Activated CD8-positive, alpha-beta memory T cell treated with anti-CD3 and anti-CD28 coated beads for 4 hours (primary cell): ENCODE measurements at regions not wholly inside any gene's neighbourhood (a gene's known extent, or its start where the extent isn't known, plus 50 kb on each side); places are given as distances from the start of the nearest gene placed in this dataset.
"Not testable (repeated sequence)": the region's sequence is repeated elsewhere in the genome, so short reads cannot be mapped to it uniquely, and the experiment has no call there.

ENCODE experiments used
- DNase-seq, 2 donors: peaks; one replicate each; pipeline ENCODE4 v3.0.0-alpha.2; 2020; ENCODE audit warnings: low read depth in 2 of 2

DNA sequence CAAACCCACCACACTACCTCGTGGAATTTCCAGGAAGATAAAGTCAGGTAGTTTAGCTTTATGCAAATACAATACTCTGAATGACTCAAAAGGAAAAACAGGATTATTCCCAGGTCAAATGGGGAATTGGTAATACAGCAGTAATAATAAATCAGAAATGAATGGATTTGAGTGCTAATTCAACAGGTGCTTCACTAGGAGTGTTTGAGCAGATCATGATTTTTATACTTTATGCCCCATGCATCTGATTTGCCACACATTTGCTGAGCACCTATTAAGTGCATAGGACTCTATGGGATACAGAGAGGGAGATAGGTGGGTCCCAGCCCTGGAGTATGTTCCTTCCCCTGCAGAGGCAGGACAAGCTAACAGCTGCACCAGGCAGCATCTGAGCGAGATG, 381.4 kb upstream of the PODXL start:
- no peak for DNase-seq

DNA sequence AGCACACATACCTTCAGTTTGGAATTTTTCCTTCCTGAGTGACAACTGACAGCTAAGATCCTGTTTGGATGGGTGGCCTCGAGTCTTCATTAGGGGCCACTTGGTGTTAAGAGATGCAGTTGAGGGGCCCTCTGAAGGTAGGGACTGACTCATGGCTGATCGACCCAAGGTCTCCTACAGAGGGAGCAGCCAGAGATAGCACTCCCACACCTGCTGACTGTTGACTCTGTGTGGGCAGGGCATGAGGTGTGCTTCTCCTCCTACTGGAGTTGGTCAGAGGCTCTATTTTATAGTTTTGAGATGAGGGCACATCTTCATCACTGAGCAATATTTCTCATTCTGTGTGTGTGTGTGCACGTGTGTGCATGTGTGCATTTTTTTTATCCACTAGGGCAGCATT, 378.8 kb upstream of the PODXL start:
- no peak for DNase-seq

DNA sequence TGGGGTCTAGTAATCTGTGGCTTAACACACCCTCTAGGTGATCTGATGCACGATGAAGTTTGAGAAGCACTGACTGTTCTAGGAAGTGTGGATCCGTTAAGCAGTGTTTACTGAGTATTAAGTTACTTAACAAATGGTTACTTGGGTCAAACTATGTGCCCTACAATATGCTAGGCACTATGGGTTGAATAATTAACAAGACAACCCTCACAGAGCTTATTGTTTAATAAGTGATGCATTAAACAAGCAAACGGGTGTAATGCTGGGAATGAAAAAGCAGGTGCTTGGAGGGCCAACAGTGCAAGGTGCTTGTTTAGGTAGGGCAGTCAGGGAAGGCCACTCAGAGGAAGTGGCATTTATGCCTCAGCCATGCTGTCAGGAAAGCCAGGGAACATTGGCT, 378.0 kb upstream of the PODXL start:
- DNase-seq = no peak

DNA sequence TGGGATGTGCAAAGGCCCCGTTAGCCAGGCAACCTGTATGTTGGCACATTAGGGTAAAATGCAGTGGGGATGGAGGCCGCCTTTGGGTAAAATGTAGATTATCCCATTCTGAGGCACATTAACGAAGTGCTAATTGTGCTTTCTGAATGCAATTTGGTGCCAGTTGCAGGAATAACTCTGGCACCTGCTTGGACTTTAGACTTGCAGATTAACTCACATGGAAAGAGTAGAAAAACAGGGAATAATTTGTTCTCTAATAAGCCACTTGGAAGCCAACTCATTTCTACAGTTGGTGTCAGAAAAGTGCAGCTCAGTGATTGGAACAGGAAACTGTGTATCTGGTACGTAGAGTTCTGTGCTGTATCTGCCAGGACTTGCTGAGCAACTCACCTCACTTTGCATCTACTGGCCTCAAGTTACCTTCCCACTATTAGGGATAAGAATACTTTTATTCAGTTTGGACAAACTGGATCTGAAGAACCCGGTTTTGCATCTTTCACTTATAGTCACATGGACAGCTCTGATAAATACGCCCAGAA, 377.4 kb upstream of the PODXL start:
- DNase-seq = no peak

DNA sequence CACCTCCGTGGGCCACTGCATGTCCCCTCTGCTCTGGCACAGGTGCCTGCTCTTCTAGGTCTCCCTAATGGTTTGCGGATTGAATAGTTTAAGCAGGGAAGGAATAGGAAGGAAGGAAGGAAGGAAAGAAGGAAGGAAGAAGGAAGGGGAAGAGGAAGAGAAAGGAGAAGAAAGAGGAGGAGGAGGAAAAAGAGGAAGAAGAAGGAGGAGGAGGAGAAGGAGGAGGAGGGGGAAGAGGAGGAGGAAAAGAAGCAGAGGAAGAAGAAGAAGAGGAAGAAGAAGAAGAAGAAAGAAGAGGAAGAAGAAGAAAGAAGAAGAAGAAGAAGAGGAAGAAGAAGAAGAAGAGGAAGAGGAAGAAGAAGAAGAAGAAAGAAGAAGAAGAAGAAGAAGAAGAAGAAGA, 376.8 kb upstream of the PODXL start:
- not testable (repeated sequence) for DNase-seq

DNA sequence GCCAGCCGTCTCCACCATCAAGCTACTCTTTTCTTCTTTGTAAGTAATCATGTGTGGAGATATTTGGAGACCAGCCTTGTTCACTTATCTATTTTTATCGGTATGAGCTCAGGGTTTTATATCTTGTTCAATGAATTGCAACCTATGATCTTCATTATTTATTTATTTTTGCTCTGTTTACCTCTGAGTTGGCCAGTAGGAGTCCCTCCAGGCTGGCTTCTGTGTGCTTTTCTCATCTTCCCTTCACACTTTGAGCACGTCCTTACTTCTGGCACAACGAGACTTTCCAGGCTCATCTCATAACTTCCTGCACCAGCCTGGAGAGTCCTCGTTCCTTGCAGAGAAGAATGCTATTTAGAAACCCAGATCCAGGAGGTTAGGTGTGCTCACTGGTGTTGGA, 375.8 kb upstream of the PODXL start:
- DNase-seq = no peak

DNA sequence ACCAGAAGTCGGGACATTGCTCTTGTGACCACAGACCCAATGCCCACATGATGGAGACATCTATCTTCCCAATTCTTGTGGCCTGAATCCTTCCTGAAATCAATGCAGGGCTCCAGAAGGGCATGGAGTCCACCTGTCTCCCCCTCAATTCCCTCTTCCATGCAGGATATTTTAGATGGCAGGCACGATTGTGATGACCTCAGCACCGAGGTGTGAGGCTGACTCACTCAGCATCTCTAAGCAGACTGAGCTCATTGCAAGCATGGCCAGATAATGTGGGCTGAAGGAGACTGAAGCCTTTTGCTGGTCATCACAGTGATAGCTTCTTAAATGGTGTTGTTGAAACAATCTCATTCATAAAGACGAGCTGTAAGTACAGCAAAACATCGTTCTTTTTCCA, 374.9 kb upstream of the PODXL start:
- DNase-seq = no peak

DNA sequence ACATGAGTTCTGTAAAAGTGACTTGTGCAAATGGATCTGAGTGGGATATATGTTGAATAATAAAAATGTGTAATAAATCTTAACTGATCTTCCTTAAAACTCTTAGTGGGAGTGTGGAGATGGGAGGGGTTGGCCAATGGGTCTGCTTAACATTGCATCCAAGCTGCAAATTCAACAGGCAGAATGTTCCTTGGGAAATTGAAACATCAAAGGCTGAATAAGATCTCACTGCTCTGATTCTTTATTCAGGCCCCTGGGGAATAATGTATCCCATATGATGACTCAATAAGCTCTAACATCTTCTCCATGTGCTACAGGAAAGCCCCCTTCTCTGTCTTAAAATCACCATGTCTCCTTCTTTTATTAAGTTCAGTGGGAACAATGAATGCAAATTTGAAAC, 373.2 kb upstream of the PODXL start:
- no peak for DNase-seq

DNA sequence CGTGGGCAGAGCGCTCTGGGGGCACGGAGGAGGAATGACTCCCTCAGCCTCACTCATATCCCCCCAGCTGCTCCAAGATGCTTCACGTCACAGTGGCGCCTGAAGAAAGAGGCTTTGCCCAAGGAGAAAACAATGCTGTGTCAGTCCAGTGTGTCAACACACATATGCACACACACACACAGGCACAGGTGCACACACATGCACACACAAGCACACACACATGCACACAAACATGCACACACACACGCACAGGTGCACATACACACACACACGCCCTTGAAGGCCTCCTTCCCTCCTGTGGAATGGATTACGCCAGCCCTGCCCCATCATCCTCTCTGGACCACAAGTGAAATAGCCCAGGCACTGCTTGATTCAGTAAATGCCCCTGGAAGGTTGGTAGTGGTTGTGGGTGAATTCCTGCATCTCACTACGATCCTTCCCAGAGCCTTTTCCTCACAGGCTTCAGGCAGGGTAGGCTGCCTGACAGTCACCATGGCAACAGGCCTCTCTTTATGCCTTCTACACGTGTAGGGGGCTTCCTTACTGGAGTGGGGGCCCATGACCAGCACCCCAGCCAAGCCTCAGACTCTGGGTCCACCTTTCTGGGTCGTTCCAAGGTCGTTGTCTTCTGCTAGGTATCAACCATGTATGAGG, 371.5 kb upstream of the PODXL start:
- DNase-seq = no peak

DNA sequence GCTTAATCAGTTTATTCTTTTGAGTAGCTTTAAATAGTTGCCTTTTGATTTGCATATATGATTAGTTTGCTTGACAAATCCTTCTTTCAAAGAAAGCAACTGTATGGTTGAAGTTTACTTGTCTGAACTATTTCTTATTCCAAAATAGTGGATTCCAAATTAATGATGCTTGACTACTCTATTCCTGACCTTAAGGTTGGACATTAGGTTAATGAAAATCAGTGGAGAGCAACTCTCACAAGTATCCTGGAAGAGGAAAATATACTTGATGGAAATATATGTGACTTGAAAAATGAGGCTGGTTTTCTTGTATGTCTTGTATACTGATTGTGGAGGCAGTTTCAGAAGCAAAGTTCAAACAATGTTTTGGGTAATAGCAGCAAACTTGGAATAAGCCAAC, 369.2 kb upstream of the PODXL start:
- DNase-seq = no peak

DNA sequence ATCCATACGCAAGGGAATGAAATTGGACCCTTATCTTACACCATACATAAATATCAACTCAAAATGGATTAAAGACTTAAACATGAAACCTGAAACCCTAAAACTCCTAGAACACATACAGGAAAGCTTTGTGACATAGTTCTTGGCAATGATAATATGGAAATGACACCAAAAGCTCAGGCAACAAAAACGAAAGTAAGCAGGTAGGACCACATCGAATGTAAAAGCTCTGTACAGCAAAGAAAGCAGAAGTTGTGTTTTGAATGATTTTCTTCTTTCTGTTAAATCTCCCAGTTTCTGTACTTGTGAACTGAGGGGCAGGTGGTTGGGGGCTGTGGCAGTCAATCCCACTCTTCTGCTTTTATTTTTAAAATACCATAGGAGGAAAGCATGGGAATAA, 368.4 kb upstream of the PODXL start:
- no peak for DNase-seq

DNA sequence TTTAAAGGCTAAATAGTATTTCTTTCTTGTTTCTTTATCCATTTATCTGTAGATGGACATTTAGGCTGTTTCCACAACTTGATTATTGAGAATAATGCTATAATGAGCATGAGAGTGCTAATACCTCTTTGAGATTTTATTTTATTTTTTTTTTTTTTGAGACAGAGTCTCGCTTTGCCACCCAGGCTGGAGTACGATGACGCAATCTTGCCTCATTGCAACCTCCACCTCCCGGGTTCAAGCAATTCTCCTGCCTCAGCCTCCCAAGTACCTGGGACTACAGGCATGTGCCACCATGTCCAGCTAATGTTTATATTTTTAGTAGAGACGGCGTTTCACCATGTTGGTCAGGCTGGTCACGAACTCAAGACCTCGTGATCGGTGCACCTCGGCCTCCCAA, 366.5 kb upstream of the PODXL start:
- DNase-seq = not testable (repeated sequence)

DNA sequence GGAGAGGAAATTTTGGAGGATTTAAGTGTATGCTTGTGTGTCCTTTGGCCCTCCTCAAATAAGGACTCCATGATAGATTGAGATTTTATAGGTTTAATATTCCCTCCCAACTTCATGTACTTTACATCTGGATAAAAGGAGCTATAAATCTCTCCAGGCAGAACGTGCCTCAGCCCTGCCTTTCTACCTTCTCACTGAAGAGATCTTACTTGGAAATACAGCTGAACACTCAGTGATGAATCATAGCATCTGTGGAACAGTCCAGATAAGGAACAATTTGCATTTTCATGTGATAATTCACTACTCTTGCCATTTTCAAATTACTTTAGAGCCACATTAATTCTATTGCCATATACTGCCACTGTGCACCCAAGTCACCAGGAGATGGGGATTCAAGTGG, 364.6 kb upstream of the PODXL start:
- no peak for DNase-seq

DNA sequence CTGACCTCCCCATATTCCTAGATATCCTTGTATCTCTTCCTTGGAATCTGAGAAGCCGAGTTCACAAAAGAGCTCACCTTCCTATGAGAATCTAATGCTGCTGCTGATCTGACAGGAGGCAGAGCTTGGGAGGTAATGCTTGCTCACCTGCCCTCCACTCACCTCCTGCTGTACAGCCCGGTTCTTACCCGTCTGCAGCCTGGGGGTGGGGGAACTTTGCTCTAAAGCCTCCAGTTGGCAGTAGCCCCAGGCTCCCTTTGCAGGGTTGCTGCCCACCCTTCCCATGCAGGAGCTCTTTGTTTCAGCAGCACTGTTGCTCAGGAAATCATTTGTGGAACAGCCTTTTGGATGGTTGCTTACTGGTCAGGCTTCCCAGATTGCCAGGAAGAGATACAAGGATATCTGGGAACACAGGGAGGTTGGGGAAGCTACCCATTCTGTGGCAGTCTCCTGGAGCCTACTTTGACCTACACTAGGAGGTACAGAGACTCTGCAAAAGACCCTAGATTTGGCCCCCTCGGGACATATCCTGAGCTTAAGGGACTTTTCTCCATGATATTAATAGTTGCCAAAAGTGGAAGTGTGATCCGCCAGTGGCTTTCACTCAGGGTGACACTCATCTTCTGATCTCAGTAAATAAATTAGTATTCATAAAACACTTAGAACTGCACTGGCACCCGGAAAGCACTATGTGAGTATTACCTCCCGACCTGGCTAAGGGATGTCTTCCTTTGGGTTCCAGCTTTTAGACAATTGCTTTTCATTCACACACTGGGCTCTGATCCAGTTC, 363.7 kb upstream of the PODXL start:
- DNase-seq = no peak

DNA sequence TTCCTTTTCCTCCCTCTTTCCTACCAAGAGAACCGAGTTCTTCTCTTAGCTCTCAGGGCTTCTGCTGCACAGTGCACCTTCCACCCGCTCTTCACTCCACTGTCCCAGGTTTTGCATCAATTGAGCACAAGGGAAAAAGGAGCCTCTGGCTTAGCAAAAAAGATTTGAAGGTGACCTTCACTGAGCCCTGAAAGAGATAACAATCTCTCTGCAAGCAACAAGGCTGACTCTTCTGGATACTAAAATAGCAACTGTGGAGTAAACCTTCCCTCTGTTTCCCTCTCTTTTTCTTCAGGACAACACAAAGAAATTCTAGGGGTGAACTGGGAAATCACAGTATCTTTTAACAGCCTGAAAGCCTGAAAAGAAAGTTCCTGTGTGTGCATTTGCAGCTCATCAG, 354.7 kb upstream of the PODXL start:
- no peak for DNase-seq

DNA sequence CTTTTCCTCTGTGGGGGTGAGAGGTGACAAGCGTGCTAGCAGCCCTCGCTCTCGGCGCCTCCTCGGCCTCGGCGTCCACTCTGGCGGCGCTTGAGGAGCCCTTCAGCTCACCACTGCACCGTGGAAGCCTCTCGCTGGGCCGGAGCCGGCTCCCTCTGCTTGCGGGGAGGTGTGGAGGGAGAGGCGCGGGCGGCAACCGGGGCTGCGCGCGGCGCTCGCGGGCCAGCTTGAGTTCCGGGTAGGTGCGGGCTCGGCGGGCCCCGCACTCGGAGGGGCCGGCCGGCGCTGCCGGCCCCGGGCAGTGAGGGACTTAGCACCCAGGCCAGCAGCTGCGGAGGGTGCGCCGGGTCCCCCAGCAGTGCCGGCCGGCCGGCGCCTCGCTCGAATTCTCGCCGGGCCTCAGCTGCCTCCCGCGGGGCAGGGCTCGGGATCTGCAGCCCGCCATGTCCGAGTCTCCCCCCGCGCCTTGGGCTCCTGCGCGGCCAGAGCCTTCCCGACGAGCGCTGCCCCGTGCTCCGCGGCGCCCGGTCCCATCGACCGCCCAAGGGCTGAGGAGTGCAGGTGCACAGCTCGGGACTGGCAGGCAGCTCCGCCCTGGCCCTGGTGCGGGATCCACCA, 352.8 kb upstream of the PODXL start:
- no peak for DNase-seq

DNA sequence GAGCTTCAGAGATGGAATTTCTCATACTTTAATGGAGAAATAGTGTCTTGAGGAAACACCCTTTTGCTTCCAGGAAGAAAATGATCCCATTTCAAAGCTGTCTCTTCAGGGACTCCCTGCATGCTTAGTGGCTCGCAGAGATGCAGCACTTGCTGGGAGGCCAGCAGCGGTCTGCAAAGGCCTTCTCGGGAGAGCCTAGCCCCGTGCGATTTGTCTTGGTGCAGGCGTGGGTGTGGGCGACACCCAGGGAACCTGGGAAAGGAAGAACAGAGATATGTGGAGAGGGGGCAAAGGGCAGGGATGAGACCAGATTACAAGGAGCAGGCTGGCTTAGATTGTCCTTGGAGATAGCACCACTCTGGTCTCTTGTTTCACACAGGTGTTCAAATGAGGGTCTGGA, 352.3 kb upstream of the PODXL start:
- no peak for DNase-seq

DNA sequence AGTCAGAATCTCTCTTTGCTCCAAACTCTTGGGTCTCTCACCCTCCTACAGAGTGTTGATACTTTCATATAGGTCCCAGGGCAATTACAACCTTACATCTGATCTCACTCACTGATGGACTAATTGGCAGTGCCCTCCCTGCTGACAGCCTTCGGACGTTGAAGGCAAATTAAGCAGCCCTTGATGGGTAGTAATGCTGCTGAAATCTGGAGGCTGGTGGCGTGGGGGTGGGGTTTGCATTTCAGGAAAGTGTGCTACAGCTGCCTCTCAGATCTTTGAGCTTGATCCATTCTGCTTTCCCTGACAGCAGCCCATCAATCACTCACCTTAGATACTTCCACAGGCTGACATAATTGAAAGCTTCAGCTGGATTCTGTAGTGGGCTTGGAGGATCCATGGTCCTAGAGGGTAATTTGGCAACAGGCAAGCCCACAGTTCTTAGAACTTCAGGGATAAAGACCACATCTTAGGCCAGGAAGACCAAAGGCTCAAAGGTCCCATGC, 349.1 kb upstream of the PODXL start:
- no peak for DNase-seq

DNA sequence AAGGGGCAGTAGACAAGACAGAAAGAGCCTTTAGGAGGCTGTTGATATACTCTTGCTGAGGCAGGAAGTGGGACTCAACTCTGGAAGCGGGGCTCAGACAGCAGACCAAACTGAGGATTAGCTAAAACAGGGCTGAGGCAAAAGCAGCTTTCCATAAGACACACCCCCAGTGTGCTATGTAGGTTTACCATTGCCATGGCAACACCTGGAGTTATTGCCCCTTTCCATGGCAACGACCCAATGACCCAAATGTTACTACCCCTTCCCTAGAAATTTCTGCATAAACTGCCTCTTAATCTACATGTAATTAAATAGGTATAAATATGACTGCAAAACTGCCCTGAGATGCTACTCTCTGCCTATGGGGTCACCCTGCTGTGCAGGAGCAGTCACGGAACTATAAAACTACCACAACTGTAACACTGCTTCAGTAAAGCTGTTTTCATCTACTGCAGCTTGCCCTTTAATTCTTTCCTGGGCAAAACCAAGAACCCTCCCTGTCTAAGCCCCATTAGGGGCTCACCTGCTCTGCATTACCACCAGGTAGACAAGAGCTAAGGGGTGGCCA, 348.4 kb upstream of the PODXL start:
- DNase-seq = no peak

DNA sequence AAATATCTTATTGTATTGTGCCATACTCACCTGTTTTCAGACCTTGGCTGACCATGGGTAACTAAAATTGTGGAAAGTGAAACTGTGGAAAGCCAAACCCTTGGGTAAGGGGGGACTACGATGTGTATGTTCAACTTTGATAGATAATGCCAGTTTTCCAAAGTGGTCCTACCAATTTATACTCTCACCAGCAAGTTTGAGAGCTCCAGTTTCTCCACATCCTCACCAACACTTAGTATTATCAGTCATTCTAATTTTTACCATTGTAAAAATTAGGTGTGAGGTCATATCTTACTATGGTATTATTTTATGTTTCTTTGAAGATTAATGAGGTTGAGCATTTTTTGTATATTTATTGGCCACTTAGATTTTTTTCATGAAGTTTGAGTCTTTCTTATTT, 346.9 kb upstream of the PODXL start:
- DNase-seq = no peak

DNA sequence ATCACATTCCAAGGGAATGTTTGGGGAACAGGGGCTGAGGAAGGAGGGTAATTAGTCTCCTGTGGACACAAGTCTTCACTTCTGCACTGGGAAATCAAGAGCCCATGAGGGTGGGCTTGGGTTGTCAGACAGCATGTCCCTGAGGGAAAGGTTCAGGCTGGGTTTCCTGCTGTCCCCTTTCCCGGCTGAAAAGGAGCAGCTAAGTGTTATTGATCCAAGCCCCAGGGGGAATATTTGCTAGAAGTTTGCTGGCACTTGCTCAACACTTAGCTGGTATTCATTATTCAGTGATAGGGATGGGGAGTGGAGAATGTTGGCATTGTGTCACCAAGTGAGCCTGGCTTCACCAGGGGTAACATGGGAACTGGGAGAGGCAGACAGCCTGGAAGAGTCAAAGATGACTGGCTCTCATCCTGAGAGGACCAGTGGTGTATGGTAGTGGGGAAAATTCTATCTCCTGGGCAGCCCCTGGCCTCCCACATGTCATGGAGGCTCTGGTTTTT, 344.4 kb upstream of the PODXL start:
- no peak for DNase-seq
